ENCODE measurements at regions not wholly inside any gene's neighbourhood (a gene's known extent, or its start where the extent isn't known, plus 50 kb on each side); places are given as distances from the start of the nearest gene placed in this dataset.

GRCh38 chr5:136906545-136906944, 541.2 kb upstream of the TRPC7 start:
- TF ChIP-seq EZH2 (IDR thresholded peaks at IDR 0.05) (no peak), POLR2AphosphoS5 (IDR thresholded peaks at IDR 0.05; ENCODE audit: borderline replicate concordance, low read depth, low read length) (no peak), FOXP2 (optimal IDR thresholded peaks at IDR 0.05; ENCODE audit: control extremely low read depth, extremely low read length, insufficient read depth) (no peak)

Measured in SK-N-MC (cell line).